H9 (cell line): ENCODE measurements at regions not wholly inside any gene's neighbourhood (a gene's known extent, or its start where the extent isn't known, plus 50 kb on each side); places are given as distances from the start of the nearest gene placed in this dataset.

Experiments used
- DNase-seq: peaks from one replicate; pipeline ENCODE4 v3.0.0-alpha.2; 2017
- H2AFZ ChIP-seq: one replicate; pipeline ENCODE4 v1.6.1; 2013; ENCODE audit warnings: mild to moderate bottlenecking, low read length, control low read depth, moderate library complexity
- H2AK5ac ChIP-seq: 2 replicates; pipeline ENCODE4 v1.6.1; 2013; ENCODE audit warnings: low read length, control low read depth, mixed read lengths; ENCODE audit not compliant: insufficient read length
- H2BK120ac ChIP-seq: one replicate; pipeline ENCODE4 v1.6.1; 2013; ENCODE audit warnings: low read depth, mild to moderate bottlenecking, low read length, control low read depth, inconsistent platforms; ENCODE audit not compliant: poor library complexity, severe bottlenecking
- H2BK12ac ChIP-seq: 2 replicates; pipeline ENCODE4 v1.6.1; 2013; ENCODE audit warnings: low read length, control low read depth, mixed read lengths, low read depth; ENCODE audit not compliant: insufficient read length
- H2BK15ac ChIP-seq: 2 replicates; pipeline ENCODE4 v1.6.1; 2013; ENCODE audit warnings: low read depth, low read length, control low read depth
- H2BK20ac ChIP-seq: one replicate; pipeline ENCODE4 v1.6.1; 2013; ENCODE audit warnings: low read depth, mild to moderate bottlenecking, low read length, control low read depth, inconsistent platforms; ENCODE audit not compliant: poor library complexity, severe bottlenecking
- H2BK5ac ChIP-seq: 2 replicates; pipeline ENCODE4 v1.6.1; 2013; ENCODE audit warnings: low read length, control low read depth, mixed read lengths; ENCODE audit not compliant: insufficient read length
- H3K14ac ChIP-seq: 2 replicates; pipeline ENCODE4 v1.6.1; 2013; ENCODE audit warnings: low read length, control low read depth; ENCODE audit not compliant: insufficient read depth
- H3K18ac ChIP-seq: 2 replicates; pipeline ENCODE4 v1.6.1; 2013; ENCODE audit warnings: low read depth, mild to moderate bottlenecking, mixed read lengths, low read length, control low read depth; ENCODE audit not compliant: insufficient read length
- H3K23ac ChIP-seq: 2 replicates; pipeline ENCODE4 v1.6.1; 2013; ENCODE audit warnings: low read length, control low read depth, mixed read lengths, low read depth; ENCODE audit not compliant: insufficient read length
- H3K23me2 ChIP-seq: 2 replicates; pipeline ENCODE4 v1.6.1; 2013; ENCODE audit warnings: low read depth, mild to moderate bottlenecking, mixed read lengths, low read length, control low read depth; ENCODE audit not compliant: insufficient read length, poor library complexity, severe bottlenecking
- H3K27ac ChIP-seq: 2 replicates; pipeline ENCODE4 v1.5.1; 2013; ENCODE audit warnings: low read length, control low read depth, mixed read lengths, low read depth; ENCODE audit not compliant: insufficient read length
- H3K27me3 ChIP-seq: 2 replicates; pipeline ENCODE4 v1.6.1; 2013; ENCODE audit warnings: low read length, control low read depth, inconsistent platforms; ENCODE audit not compliant: insufficient read depth
- H3K4ac ChIP-seq: 2 replicates; pipeline ENCODE4 v1.6.1; 2013; ENCODE audit warnings: low read depth, mild to moderate bottlenecking, control low read depth, inconsistent platforms, low read length, moderate library complexity
- H3K4me1 ChIP-seq: 2 replicates; pipeline ENCODE4 v1.6.1; 2013; ENCODE audit warnings: low read length, control low read depth, inconsistent platforms; ENCODE audit not compliant: insufficient read depth
- H3K4me2 ChIP-seq: 2 replicates; pipeline ENCODE4 v1.6.1; 2013; ENCODE audit warnings: low read length, control low read depth, mixed read lengths; ENCODE audit not compliant: insufficient read length, insufficient read depth
- H3K56ac ChIP-seq: 2 replicates; pipeline ENCODE4 v1.6.1; 2013; ENCODE audit warnings: low read depth, mild to moderate bottlenecking, mixed read lengths, low read length, control low read depth; ENCODE audit not compliant: insufficient read length
- H3K79me1 ChIP-seq: 2 replicates; pipeline ENCODE4 v1.6.1; 2013; ENCODE audit warnings: low read depth, mild to moderate bottlenecking, moderate library complexity, low read length, control low read depth, inconsistent platforms; ENCODE audit not compliant: insufficient read depth, poor library complexity, severe bottlenecking
- H3K79me2 ChIP-seq: 2 replicates; pipeline ENCODE4 v1.6.1; 2013; ENCODE audit warnings: low read length, control low read depth, inconsistent platforms; ENCODE audit not compliant: insufficient read depth
- H3K9ac ChIP-seq: 2 replicates; pipeline ENCODE4 v1.6.1; 2013; ENCODE audit warnings: low read length, control low read depth, mixed read lengths; ENCODE audit not compliant: insufficient read length; ENCODE audit errors: extremely low read depth
- H3K9me3 ChIP-seq: one replicate; pipeline ENCODE4 v1.6.1; 2013; ENCODE audit warnings: low read depth, low read length, inconsistent platforms; ENCODE audit not compliant: control insufficient read depth
- H3T11ph ChIP-seq: one replicate; pipeline ENCODE4 v1.6.1; 2013; ENCODE audit warnings: mild to moderate bottlenecking, low read length, control low read depth, inconsistent platforms
- H4K20me1 ChIP-seq: one replicate; pipeline ENCODE4 v1.6.1; 2013; ENCODE audit not compliant: control insufficient read depth, insufficient read length, insufficient read depth
- H4K5ac ChIP-seq: 2 replicates; pipeline ENCODE4 v1.6.1; 2013; ENCODE audit warnings: low read depth, mild to moderate bottlenecking, mixed read lengths, low read length, control low read depth; ENCODE audit not compliant: insufficient read length
- H4K8ac ChIP-seq: replicated peaks from 2 replicates; pipeline ENCODE4 v1.6.1; 2013; ENCODE audit warnings: low read length, control low read depth, mixed read lengths, low read depth; ENCODE audit not compliant: insufficient read length
- H4K91ac ChIP-seq: 2 replicates; pipeline ENCODE4 v1.6.1; 2013; ENCODE audit warnings: low read depth, mild to moderate bottlenecking, moderate library complexity, mixed read lengths, low read length, control low read depth; ENCODE audit not compliant: insufficient read length
- H3K27ac Mint-ChIP-seq, 3 experiments: 2 replicates in 2 of 3; 3 replicates in 1 of 3; pipeline ENCODE4 v1.8.0; 2020 to 2021; ENCODE audit warnings: mixed read lengths in 3 of 3, mild to moderate bottlenecking in 1 of 3, moderate library complexity in 1 of 3
- H3K27me3 Mint-ChIP-seq: 2 replicates; pipeline ENCODE4 v1.8.0; 2021; ENCODE audit warnings: low read depth, mild to moderate bottlenecking, moderate library complexity, mixed read lengths
- H3K36me3 Mint-ChIP-seq, 3 experiments: 2 replicates in 2 of 3; 3 replicates in 1 of 3; pipeline ENCODE4 v1.8.0; 2020 to 2021; ENCODE audit warnings: low read depth in 3 of 3, mixed read lengths in 3 of 3; ENCODE audit not compliant: insufficient read depth in 1 of 3
- H3K4me1 Mint-ChIP-seq, 2 experiments: 2 replicates each; pipeline ENCODE4 v1.8.0; 2020; ENCODE audit warnings: mixed read lengths in 2 of 2
- H3K4me3 Mint-ChIP-seq, 2 experiments: 2 replicates in 1 of 2; 3 replicates in 1 of 2; pipeline ENCODE4 v1.8.0; 2020 to 2021; ENCODE audit warnings: mild to moderate bottlenecking in 2 of 2, mixed read lengths in 2 of 2, moderate library complexity in 1 of 2
- H3K9me3 Mint-ChIP-seq, 2 experiments: 2 replicates in 1 of 2; 3 replicates in 1 of 2; pipeline ENCODE4 v1.8.0; 2020; ENCODE audit warnings: mild to moderate bottlenecking in 2 of 2, mixed read lengths in 2 of 2, moderate library complexity in 1 of 2
- WGBS: extraction: QIAGEN DNeasy Blood & Tissue Kit; methylation state at CpG from one replicate; pipeline ENCODE4 v1.1.7; 2013; ENCODE audit warnings: missing lambda C conversion rate, low lambda C conversion rate, mixed read lengths; ENCODE audit not compliant: insufficient read length; ENCODE audit errors: extremely low coverage; 5-methylcytosine and 5-hydroxymethylcytosine counted together
- TF ChIP-seq, protein P1 (sequence below): fragments of 200-600 bp; sonication (generic); conservative IDR thresholded peaks from 3 replicates; pipeline ENCODE4 v1.8.0; 2021; ENCODE audit warnings: antibody characterized with exemption, mild to moderate bottlenecking

- Histone ChIP-seq H2BK12ac (no peak overlapping the region), H3K18ac (no peak overlapping the region), H4K20me1 (no peaks in the 10 kb centered on the region), H3K4ac (no peak overlapping the region), H3K23me2 (no peaks in the 10 kb centered on the region), H2AK5ac (no peak overlapping the region), H2AFZ (no peak overlapping the region), H3K9ac (no peak overlapping the region), H3K27me3 (no peaks in the 10 kb centered on the region), H2BK5ac (no peak overlapping the region), H3K4me1 (no peaks in the 10 kb centered on the region), H3K9me3 (no peaks in the 10 kb centered on the region), H3T11ph (no peak overlapping the region), H3K23ac (no peak overlapping the region), H3K79me1 (no peaks in the 10 kb centered on the region), H2BK120ac (no peak overlapping the region), H4K8ac (no peak overlapping the region), H3K14ac (no peak overlapping the region), H4K5ac (no peak overlapping the region), H2BK15ac (no peak overlapping the region), H2BK20ac (no peak overlapping the region), H4K91ac (no peak overlapping the region), H3K56ac (no peak overlapping the region), H3K79me2 (no peaks in the 10 kb centered on the region), H3K4me2 (no peak overlapping the region), H3K27ac (no peak overlapping the region)
- peaks cover 3 to 17% of the 10 kb centered on the region in 2 experiments; a peak in 4 of 5 replicates for H3K9me3 Mint-ChIP-seq
- no CpG with 5 or more reads among the region's 1 CpG for WGBS
- no peaks in the 10 kb centered on the region for H3K27me3 Mint-ChIP-seq
- DNase-seq, result no peak
- H3K27ac Mint-ChIP-seq, result no peak overlapping the region
- peaks cover 2 to 12% (median 9%) of the 10 kb centered on the region in 3 experiments; a peak in 5 of 7 replicates for H3K36me3 Mint-ChIP-seq
- TF ChIP-seq, protein P1, sequence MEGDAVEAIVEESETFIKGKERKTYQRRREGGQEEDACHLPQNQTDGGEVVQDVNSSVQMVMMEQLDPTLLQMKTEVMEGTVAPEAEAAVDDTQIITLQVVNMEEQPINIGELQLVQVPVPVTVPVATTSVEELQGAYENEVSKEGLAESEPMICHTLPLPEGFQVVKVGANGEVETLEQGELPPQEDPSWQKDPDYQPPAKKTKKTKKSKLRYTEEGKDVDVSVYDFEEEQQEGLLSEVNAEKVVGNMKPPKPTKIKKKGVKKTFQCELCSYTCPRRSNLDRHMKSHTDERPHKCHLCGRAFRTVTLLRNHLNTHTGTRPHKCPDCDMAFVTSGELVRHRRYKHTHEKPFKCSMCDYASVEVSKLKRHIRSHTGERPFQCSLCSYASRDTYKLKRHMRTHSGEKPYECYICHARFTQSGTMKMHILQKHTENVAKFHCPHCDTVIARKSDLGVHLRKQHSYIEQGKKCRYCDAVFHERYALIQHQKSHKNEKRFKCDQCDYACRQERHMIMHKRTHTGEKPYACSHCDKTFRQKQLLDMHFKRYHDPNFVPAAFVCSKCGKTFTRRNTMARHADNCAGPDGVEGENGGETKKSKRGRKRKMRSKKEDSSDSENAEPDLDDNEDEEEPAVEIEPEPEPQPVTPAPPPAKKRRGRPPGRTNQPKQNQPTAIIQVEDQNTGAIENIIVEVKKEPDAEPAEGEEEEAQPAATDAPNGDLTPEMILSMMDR, result no peak
- H3K4me3 Mint-ChIP-seq, result no peak overlapping the region
- no peaks in the 10 kb centered on the region for H3K4me1 Mint-ChIP-seq
Measured at GRCh38 chr21:27314131-27314530, 347.2 kb upstream of the ADAMTS5 start.
